ENCODE measurements at regions not wholly inside any gene's neighbourhood (a gene's known extent, or its start where the extent isn't known, plus 50 kb on each side); places are given as distances from the start of the nearest gene placed in this dataset.

- TF ChIP-seq CEBPB (IDR thresholded peaks at IDR 0.05) (no peak), TAF1 (IDR thresholded peaks at IDR 0.05; ENCODE audit: low read depth) (no peak), FOXM1 (IDR thresholded peaks at IDR 0.05; ENCODE audit: borderline replicate concordance, low read depth) (no peak)
These were observed 144.7 kb upstream of the TMPRSS15 start for GRCh38 chr21:18548249-18548648.

GRCh38 chr21:18549214-18549905, 145.8 kb upstream of the TMPRSS15 start:
- TF ChIP-seq TCF12 (IDR thresholded peaks at IDR 0.05; ENCODE audit: low read depth): no peak
- TF ChIP-seq EGR1 (IDR thresholded peaks at IDR 0.05): no peak
- TF ChIP-seq USF1 (IDR thresholded peaks at IDR 0.05): no peak
- no peak for TF ChIP-seq RAD21 (IDR thresholded peaks at IDR 0.05; ENCODE audit: low read depth)

- TF ChIP-seq TAF1 (IDR thresholded peaks at IDR 0.05; ENCODE audit: low read depth): no peak
These were observed 146.8 kb upstream of the TMPRSS15 start for GRCh38 chr21:18550361-18550760.

- TF ChIP-seq EP300 (IDR thresholded peaks at IDR 0.05; ENCODE audit: borderline replicate concordance) (no peak), FOXM1 (IDR thresholded peaks at IDR 0.05; ENCODE audit: borderline replicate concordance, low read depth) (no peak), USF1 (IDR thresholded peaks at IDR 0.05) (no peak), EGR1 (IDR thresholded peaks at IDR 0.05) (no peak), TAF1 (IDR thresholded peaks at IDR 0.05; ENCODE audit: low read depth) (no peak), REST (IDR thresholded peaks at IDR 0.05; ENCODE audit: low read depth) (no peak), YY1 (IDR thresholded peaks at IDR 0.05; ENCODE audit: low read depth) (no peak)
These were observed 150.2 kb upstream of the TMPRSS15 start for GRCh38 chr21:18553786-18554185.

- TF ChIP-seq RAD21 (IDR thresholded peaks at IDR 0.05; ENCODE audit: low read depth) (no peak), CREB1 (IDR thresholded peaks at IDR 0.05; ENCODE audit: low read depth) (no peak), USF1 (IDR thresholded peaks at IDR 0.05) (no peak), REST (IDR thresholded peaks at IDR 0.05; ENCODE audit: low read depth) (no peak), MAX (IDR thresholded peaks at IDR 0.05) (no peak)
These were observed 184.5 kb upstream of the TMPRSS15 start for GRCh38 chr21:18588001-18588662.

GRCh38 chr21:18601146-18601545, 197.6 kb upstream of the TMPRSS15 start:
- TF ChIP-seq MAX (IDR thresholded peaks at IDR 0.05) (no peak), TEAD4 (IDR thresholded peaks at IDR 0.05) (no peak), REST (IDR thresholded peaks at IDR 0.05; ENCODE audit: low read depth) (no peak), NFIC (IDR thresholded peaks at IDR 0.05) (no peak), EP300 (IDR thresholded peaks at IDR 0.05; ENCODE audit: borderline replicate concordance) (no peak), EGR1 (IDR thresholded peaks at IDR 0.05) (no peak), CREB1 (IDR thresholded peaks at IDR 0.05; ENCODE audit: low read depth) (no peak), USF1 (IDR thresholded peaks at IDR 0.05) (no peak), RAD21 (IDR thresholded peaks at IDR 0.05; ENCODE audit: low read depth) (no peak), ZBTB7A (IDR thresholded peaks at IDR 0.05; ENCODE audit: low read depth) (no peak)
